ENCODE measurements at regions not wholly inside any gene's neighbourhood (a gene's known extent, or its start where the extent isn't known, plus 50 kb on each side); places are given as distances from the start of the nearest gene placed in this dataset.

DNA sequence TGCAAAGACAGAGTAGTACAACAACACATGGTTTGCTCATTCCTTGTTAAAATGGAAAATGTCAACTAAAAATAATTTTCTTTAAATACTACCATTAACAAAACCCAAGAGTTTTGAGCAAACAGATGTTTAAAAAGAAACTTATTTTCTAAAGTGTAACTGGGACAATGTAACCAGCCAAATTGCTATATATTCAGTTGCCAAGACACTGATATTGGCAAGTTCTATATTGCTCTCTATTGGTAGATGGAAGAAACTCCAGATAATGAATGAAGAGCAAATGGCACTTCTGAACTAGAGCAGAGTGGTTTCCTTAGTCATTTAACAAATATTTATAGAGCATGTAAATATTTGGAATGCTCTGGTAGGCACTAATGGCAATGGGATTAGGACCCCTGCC is 966.2 kb downstream of the RPA4 start:
- TF ChIP-seq POLR2A (IDR thresholded peaks at IDR 0.05), result no peak
- TF ChIP-seq CTCF (IDR thresholded peaks at IDR 0.05), result no peak
